Epithelial cell of esophagus (primary cell): ENCODE measurements at regions not wholly inside any gene's neighbourhood (a gene's known extent, or its start where the extent isn't known, plus 50 kb on each side); places are given as distances from the start of the nearest gene placed in this dataset.

Experiments
- DNase-seq: peaks from one replicate; pipeline ENCODE4 v3.0.0; 2010; ENCODE audit warnings: low read depth
- H3K4me3 ChIP-seq: 2 replicates; pipeline ENCODE4 v1.5.1; 2011; ENCODE audit warnings: mild to moderate bottlenecking, low read length, control low read depth
- TF ChIP-seq, protein P1 (sequence below): IDR thresholded peaks from 2 replicates; pipeline ENCODE4 v1.5.1; 2011; ENCODE audit warnings: low read depth, mild to moderate bottlenecking, low read length, control low read depth, inconsistent platforms; ENCODE audit not compliant: insufficient read depth; ENCODE audit errors: missing control alignments

- no peak for DNase-seq
- no peak overlapping the region for H3K4me3 ChIP-seq
- TF ChIP-seq, protein P1, sequence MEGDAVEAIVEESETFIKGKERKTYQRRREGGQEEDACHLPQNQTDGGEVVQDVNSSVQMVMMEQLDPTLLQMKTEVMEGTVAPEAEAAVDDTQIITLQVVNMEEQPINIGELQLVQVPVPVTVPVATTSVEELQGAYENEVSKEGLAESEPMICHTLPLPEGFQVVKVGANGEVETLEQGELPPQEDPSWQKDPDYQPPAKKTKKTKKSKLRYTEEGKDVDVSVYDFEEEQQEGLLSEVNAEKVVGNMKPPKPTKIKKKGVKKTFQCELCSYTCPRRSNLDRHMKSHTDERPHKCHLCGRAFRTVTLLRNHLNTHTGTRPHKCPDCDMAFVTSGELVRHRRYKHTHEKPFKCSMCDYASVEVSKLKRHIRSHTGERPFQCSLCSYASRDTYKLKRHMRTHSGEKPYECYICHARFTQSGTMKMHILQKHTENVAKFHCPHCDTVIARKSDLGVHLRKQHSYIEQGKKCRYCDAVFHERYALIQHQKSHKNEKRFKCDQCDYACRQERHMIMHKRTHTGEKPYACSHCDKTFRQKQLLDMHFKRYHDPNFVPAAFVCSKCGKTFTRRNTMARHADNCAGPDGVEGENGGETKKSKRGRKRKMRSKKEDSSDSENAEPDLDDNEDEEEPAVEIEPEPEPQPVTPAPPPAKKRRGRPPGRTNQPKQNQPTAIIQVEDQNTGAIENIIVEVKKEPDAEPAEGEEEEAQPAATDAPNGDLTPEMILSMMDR, result no peak
Measured at GRCh38 chr13:80721689-80722088, 380.8 kb upstream of the SPRY2 start.

DNA sequence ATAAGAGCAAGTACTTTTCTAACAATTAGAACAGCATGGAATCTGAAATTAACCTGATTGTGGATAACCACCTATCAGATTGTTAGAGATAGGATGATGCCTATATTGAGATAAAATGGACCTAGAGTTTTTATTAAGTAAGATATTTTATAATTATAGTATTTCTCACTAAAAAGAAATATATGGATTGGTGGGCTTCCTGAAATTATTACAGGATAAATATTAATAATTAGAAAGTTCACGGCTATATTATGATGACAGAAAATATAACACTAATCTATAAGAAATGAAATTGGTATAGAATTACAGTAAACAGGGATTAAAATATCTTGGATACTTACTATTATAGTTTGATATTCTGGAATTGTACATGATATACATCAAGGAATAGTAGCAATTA is 378.0 kb upstream of the SPRY2 start:
- no peak for DNase-seq
- TF ChIP-seq, protein P1, result no peak
- no peak overlapping the region for H3K4me3 ChIP-seq

DNA sequence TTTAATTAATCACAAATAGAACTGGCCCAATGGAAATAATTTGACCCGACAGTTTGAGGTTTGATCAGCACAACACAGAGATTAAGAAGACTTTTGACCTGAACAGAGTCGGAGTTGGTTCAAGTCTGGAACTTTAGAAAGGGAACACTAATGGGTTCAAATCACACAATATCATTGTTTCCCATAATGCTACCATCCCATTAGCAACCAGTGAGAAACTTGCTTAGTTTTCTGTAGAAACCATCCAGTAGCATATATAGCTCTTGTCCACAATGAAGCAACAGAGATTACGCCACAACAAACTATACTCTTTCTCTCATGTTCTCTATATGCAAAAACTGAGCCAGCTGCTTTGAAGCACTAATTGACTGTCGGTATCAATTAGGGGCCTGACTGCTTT is 376.9 kb upstream of the SPRY2 start:
- no peak overlapping the region for H3K4me3 ChIP-seq
- no peak for DNase-seq
- TF ChIP-seq, protein P1, result no peak

- DNase-seq, result peak; percentile 37
- no peak overlapping the region for H3K4me3 ChIP-seq
- TF ChIP-seq, protein P1, result no peak
Measured at GRCh38 chr13:80716610-80717081, 375.7 kb upstream of the SPRY2 start.

- TF ChIP-seq, protein P1, result no peak
- H3K4me3 ChIP-seq, result no peak overlapping the region
- peak; percentile 56 for DNase-seq
Measured at GRCh38 chr13:80712026-80712425, 371.1 kb upstream of the SPRY2 start.

DNA sequence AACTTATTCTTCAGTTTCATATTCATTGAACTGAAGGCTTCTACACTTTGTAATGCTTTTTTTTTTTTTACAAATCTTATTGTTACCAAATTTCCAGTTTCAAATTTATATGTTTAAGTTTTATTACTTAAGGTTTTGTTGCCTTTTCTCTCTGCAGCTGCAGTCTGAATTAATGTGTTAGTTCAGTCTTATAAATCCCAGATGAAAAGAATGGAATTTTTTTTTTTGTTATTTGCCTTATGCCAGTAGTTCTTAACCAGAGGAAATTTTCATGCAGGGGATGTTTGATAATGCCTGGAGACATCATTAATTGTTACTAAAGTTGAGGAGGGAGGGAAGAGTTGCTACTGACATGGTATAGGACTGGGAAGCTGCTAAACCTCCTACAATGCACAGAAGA is 367.9 kb upstream of the SPRY2 start:
- DNase-seq, result no peak
- TF ChIP-seq, protein P1, result no peak

More for the DNA sequence above, 367.9 kb upstream of the SPRY2 start:
- no peak overlapping the region for H3K4me3 ChIP-seq
